Gastrocnemius medialis (tissue), 4 donors: ENCODE measurements at regions not wholly inside any gene's neighbourhood (a gene's known extent, or its start where the extent isn't known, plus 50 kb on each side); places are given as distances from the start of the nearest gene placed in this dataset.

Experiments used
- CTCF ChIP-seq, 5 experiments: fragments of 450-650 bp in 3 of 5; fragments of 200-600 bp in 2 of 5; sonication (generic) in 2 of 5; IDR thresholded peaks in 4 of 5; conservative IDR thresholded peaks in 1 of 5; 1 replicate in 4 of 5; 2 replicates in 1 of 5; pipeline ENCODE4 v1.5.1; 2016 to 2019; ENCODE audit warnings: antibody characterized with exemption in 5 of 5, mild to moderate bottlenecking in 3 of 5, moderate library complexity in 3 of 5
- POLR2A ChIP-seq, 2 donors: fragments of 450-650 bp; IDR thresholded peaks; one replicate each; pipeline ENCODE4 v1.6.1; 2017; ENCODE audit warnings: antibody characterized with exemption in 2 of 2, mild to moderate bottlenecking in 2 of 2, moderate library complexity in 2 of 2

GRCh38 chr9:134993996-134994720, 76.4 kb upstream of the FCN1 start:
- TF ChIP-seq CTCF (IDR thresholded peaks at IDR 0.05 in 4 of 5, conservative IDR thresholded peaks at IDR 0.05 in 1 of 5) (no peak), POLR2A (IDR thresholded peaks at IDR 0.05) (no peak)
